ENCODE measurements at regions not wholly inside any gene's neighbourhood (a gene's known extent, or its start where the extent isn't known, plus 50 kb on each side); places are given as distances from the start of the nearest gene placed in this dataset.

DNA sequence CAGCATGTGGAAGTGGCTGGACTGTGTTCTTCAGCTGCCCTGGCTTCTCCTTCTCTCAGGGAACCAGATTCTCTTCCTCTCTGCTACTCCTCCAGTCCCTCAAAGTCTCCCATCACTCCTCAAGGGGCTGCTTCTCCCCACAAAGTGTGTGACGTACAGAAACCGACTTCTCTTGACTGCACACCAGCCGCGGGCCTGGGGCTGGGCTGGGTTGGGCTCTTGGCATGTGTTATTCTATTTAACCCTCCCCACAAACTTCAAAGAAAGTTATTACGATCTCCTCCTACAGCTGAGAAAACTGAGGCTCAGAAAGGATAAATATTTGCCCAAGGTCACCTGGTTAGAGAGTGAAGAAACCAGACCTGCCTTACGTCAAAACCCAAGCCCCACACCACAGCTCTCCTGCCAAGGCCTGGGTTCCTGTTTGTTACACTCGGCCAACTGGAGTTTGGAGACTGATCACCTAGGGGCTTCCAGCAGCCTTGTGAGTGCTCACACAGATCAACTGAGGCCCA, 269.0 kb downstream of the TFCP2L1 start:
- TF ChIP-seq, protein P1, sequence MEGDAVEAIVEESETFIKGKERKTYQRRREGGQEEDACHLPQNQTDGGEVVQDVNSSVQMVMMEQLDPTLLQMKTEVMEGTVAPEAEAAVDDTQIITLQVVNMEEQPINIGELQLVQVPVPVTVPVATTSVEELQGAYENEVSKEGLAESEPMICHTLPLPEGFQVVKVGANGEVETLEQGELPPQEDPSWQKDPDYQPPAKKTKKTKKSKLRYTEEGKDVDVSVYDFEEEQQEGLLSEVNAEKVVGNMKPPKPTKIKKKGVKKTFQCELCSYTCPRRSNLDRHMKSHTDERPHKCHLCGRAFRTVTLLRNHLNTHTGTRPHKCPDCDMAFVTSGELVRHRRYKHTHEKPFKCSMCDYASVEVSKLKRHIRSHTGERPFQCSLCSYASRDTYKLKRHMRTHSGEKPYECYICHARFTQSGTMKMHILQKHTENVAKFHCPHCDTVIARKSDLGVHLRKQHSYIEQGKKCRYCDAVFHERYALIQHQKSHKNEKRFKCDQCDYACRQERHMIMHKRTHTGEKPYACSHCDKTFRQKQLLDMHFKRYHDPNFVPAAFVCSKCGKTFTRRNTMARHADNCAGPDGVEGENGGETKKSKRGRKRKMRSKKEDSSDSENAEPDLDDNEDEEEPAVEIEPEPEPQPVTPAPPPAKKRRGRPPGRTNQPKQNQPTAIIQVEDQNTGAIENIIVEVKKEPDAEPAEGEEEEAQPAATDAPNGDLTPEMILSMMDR (IDR thresholded peaks at IDR 0.05), result no peak
- no peak for TF ChIP-seq POLR2A (IDR thresholded peaks at IDR 0.05)
